Smooth muscle cell (in vitro differentiated cells): ENCODE measurements at regions not wholly inside any gene's neighbourhood (a gene's known extent, or its start where the extent isn't known, plus 50 kb on each side); places are given as distances from the start of the nearest gene placed in this dataset.
"Not testable (repeated sequence)": the region's sequence is repeated elsewhere in the genome, so short reads cannot be mapped to it uniquely, and the experiment has no call there.

Experiments
- DNase-seq: peaks from one replicate; lab custom pipeline; 2025; ENCODE audit not compliant: unreplicated experiment; lab: John Stamatoyannopoulos, UW
- H2AFZ ChIP-seq: fragments of 200-600 bp; sonication (generic); 2 replicates; pipeline ENCODE4 v1.6.0; 2016; ENCODE audit warnings: antibody characterized with exemption, low read depth, mild to moderate bottlenecking
- H3F3A ChIP-seq: fragments of 200-600 bp; sonication (generic); 2 replicates; pipeline ENCODE4 v1.6.0; 2017; ENCODE audit warnings: antibody characterized with exemption, low read depth
- H3K27ac ChIP-seq: fragments of 200-600 bp; sonication (generic); 2 replicates; pipeline ENCODE4 v1.5.1; 2016; ENCODE audit warnings: low read depth, mild to moderate bottlenecking
- H3K27me3 ChIP-seq: fragments of 200-600 bp; sonication (generic); 2 replicates; pipeline ENCODE4 v1.6.1; 2016; ENCODE audit warnings: low read depth, mild to moderate bottlenecking
- H3K36me3 ChIP-seq: fragments of 200-600 bp; sonication (generic); 2 replicates; pipeline ENCODE4 v1.5.1; 2016; ENCODE audit warnings: low read depth
- H3K4me1 ChIP-seq: fragments of 200-600 bp; sonication (generic); 2 replicates; pipeline ENCODE4 v1.5.1; 2016; ENCODE audit warnings: low read depth
- H3K4me2 ChIP-seq: fragments of 200-600 bp; sonication (generic); 2 replicates; pipeline ENCODE4 v1.6.0; 2016; ENCODE audit warnings: mild to moderate bottlenecking
- H3K4me3 ChIP-seq: fragments of 200-600 bp; sonication (generic); 2 replicates; pipeline ENCODE4 v1.5.1; 2016; ENCODE audit warnings: mild to moderate bottlenecking
- H3K79me2 ChIP-seq: fragments of 200-600 bp; sonication (generic); 2 replicates; pipeline ENCODE4 v1.6.0; 2016; ENCODE audit warnings: low read depth, mild to moderate bottlenecking
- H3K9ac ChIP-seq: fragments of 200-600 bp; sonication (generic); 2 replicates; pipeline ENCODE4 v1.6.0; 2016; ENCODE audit warnings: low read depth
- H3K9me3 ChIP-seq: fragments of 200-600 bp; sonication (generic); replicated peaks from 2 replicates; pipeline ENCODE4 v1.5.1; 2016; ENCODE audit warnings: low read depth
- H4K20me1 ChIP-seq: fragments of 200-600 bp; sonication (generic); 2 replicates; pipeline ENCODE4 v1.6.0; 2016; ENCODE audit warnings: low read depth
- WGBS: methylation state at CpG from one replicate; pipeline ENCODE4 v1.1.7; 2016; ENCODE audit warnings: low lambda C conversion rate; 5-methylcytosine and 5-hydroxymethylcytosine counted together
- TF ChIP-seq, protein P1 (sequence below): fragments of 200-600 bp; sonication (generic); IDR thresholded peaks from 2 replicates; pipeline ENCODE4 v1.5.1; 2017; ENCODE audit warnings: borderline replicate concordance, mild to moderate bottlenecking, antibody characterized with exemption; ENCODE audit not compliant: insufficient read depth, poor library complexity, severe bottlenecking

DNA sequence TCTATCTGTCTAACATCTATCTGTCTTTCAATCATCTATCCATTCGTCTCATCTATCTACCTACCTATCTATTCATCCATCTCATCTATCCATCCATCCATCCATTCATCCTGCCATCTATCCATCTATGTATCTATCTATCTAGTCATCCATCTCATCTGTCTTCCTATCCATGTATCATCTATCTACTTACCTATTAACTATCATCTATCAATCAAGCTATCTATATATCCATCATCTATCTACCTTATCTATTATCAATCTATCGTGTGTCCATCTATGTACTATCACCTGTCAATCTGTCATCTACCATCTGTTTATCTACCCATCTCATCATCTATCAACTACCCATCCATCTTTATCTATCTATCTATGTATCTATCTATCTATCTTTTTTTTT, 217.7 kb downstream of the CRLF2 start:
- Histone ChIP-seq H2AFZ (no peak overlapping the region), H3F3A (no peaks in the 10 kb centered on the region), H3K79me2 (no peaks in the 10 kb centered on the region), H3K9ac (no peak overlapping the region), H3K4me3 (no peak overlapping the region), H3K27me3 (no peaks in the 10 kb centered on the region), H3K4me2 (no peak overlapping the region), H3K36me3 (no peaks in the 10 kb centered on the region), H3K9me3 (no peaks in the 10 kb centered on the region), H3K4me1 (peaks cover 6% of the 10 kb centered on the region), H3K27ac (no peak overlapping the region), H4K20me1 (no peaks in the 10 kb centered on the region)
- TF ChIP-seq, protein P1, sequence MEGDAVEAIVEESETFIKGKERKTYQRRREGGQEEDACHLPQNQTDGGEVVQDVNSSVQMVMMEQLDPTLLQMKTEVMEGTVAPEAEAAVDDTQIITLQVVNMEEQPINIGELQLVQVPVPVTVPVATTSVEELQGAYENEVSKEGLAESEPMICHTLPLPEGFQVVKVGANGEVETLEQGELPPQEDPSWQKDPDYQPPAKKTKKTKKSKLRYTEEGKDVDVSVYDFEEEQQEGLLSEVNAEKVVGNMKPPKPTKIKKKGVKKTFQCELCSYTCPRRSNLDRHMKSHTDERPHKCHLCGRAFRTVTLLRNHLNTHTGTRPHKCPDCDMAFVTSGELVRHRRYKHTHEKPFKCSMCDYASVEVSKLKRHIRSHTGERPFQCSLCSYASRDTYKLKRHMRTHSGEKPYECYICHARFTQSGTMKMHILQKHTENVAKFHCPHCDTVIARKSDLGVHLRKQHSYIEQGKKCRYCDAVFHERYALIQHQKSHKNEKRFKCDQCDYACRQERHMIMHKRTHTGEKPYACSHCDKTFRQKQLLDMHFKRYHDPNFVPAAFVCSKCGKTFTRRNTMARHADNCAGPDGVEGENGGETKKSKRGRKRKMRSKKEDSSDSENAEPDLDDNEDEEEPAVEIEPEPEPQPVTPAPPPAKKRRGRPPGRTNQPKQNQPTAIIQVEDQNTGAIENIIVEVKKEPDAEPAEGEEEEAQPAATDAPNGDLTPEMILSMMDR: no peak
- no peak for DNase-seq
- WGBS: 80% methylated on average over 2 of the region's 2 CpGs

DNA sequence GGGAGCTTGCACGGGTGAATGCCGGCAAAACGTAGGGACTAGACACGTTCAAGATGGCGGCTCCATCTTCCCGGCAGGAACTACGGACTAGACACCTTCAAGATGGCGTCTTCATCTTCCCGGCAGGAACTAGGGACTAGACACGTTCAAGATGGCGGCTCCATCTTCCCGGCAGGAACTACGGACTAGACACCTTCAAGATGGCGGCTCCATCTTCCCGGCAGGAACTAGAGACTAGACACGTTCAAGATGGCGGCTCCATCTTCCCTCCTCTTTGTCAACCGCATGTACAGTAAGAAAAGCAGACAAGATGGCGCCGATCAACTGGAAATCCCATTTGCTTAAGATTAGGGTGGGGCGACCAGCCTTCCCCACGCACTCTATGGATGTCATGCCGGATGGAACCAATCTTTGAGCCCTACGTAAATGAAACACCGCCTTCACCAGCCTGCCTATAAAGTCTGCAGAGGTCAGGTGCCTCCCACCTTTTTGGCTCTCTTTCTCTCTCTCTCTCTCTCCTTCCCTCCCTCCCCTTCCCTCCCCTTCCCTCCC, 222.4 kb downstream of the CRLF2 start:
- Histone ChIP-seq H3K4me2 (no peak overlapping the region), H3K79me2 (no peaks in the 10 kb centered on the region), H2AFZ (no peak overlapping the region), H3F3A (no peaks in the 10 kb centered on the region), H3K36me3 (no peaks in the 10 kb centered on the region), H4K20me1 (no peaks in the 10 kb centered on the region), H3K4me3 (no peak overlapping the region), H3K9me3 (no peaks in the 10 kb centered on the region), H3K9ac (no peak overlapping the region), H3K4me1 (no peaks in the 10 kb centered on the region), H3K27me3 (no peaks in the 10 kb centered on the region), H3K27ac (no peak overlapping the region)
- DNase-seq: no peak
- TF ChIP-seq, protein P1: no peak
- 84% methylated on average over 25 of the region's 25 CpGs for WGBS

DNA sequence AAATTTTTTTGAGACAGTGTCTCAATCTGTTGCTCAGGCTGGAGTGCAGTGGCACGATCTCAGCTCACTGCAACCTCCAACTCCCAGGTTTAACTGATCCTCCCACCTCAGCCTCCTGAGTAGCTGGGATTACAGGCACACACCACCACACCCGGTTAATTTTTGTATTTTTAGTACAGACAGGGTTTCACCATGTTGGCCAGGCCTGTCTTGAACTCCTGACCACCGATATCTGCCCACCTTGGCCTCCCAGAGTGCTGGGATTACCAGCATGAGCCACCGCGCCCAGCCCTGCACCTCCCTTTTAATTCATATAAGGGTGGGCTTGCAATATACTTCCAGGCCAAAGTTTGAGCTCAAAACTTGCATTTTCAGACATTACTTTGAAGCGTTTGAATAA, 223.9 kb downstream of the CRLF2 start:
- not testable (repeated sequence) for H3K9me3 ChIP-seq, H3K27me3 ChIP-seq, H3K4me2 ChIP-seq, DNase-seq, H2AFZ ChIP-seq, H3K4me3 ChIP-seq, H3K36me3 ChIP-seq, H3F3A ChIP-seq, H3K79me2 ChIP-seq, H3K9ac ChIP-seq, H4K20me1 ChIP-seq, H3K27ac ChIP-seq, H3K4me1 ChIP-seq
- WGBS: 88% methylated on average over 6 of the region's 6 CpGs

DNA sequence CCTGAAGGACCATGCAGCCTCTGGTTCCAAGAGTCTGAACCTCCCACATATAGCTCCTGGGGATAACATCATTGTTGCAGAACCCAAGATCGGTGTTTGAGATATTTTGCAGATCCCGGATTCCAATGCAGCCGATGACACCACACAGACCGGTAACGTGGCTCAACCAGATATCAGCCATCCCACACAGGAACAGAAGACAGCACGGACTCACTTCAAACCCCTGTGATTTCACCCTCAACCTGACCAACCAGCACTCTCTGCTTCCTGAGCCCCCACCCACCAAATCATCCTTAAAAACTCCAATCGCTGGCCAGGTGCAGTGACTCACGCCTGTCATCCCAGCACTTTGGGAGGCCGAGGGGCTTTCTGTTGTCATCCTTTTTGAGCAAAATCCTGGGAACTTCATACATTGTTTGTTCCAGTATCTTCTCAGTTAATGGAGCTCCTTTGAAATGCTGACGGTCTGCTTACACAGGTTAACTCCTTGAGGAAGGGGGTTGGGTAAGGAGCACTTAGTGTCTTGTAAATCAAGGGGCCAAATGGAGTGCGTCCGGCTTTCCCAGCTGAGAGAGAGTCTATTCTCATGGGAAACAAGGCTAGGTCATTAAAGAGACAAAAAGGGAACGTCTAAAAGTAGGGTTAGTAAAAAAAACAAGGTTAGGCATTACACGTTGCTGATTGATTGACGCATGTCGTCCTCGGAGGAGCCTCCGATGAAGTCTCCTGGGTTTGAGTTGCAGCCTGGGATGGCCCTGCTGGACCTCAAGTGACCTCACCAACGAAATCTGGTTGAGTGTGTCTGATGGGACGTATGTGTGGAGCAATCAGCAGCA, 230.4 kb downstream of the CRLF2 start:
- no peaks in the 10 kb centered on the region for H3K9me3 ChIP-seq
- TF ChIP-seq, protein P1: no peak
- no peaks in the 10 kb centered on the region for H3K36me3 ChIP-seq
- H3K27me3 ChIP-seq: no peaks in the 10 kb centered on the region
- no peak for DNase-seq
- 6% methylated on average over 20 of the region's 20 CpGs for WGBS
- no peak overlapping the region for H3K4me3 ChIP-seq
- no peaks in the 10 kb centered on the region for H3F3A ChIP-seq
- H3K4me2 ChIP-seq: no peak overlapping the region
- no peak overlapping the region for H3K9ac ChIP-seq
- no peaks in the 10 kb centered on the region for H3K79me2 ChIP-seq
- H3K4me1 ChIP-seq: peaks cover 6% of the 10 kb centered on the region
- no peaks in the 10 kb centered on the region for H4K20me1 ChIP-seq
- H2AFZ ChIP-seq: no peak overlapping the region
- H3K27ac ChIP-seq: no peak overlapping the region
